Trophoblast cell (in vitro differentiated cells and primary cell): ENCODE measurements at regions not wholly inside any gene's neighbourhood (a gene's known extent, or its start where the extent isn't known, plus 50 kb on each side); places are given as distances from the start of the nearest gene placed in this dataset.

Experiments
- DNase-seq, 2 donors: peaks; one replicate each; pipeline ENCODE4 v3.0.0-alpha.2; 2016
- H2AFZ ChIP-seq: 2 replicates; pipeline ENCODE4 v1.6.1; 2013; ENCODE audit warnings: low read length, moderate library complexity, mild to moderate bottlenecking; ENCODE audit not compliant: insufficient read depth, poor library complexity
- H2AK5ac ChIP-seq: 2 replicates; pipeline ENCODE4 v1.6.1; 2013; ENCODE audit warnings: mild to moderate bottlenecking, low read length
- H2BK120ac ChIP-seq: 2 replicates; pipeline ENCODE4 v1.6.1; 2013; ENCODE audit warnings: low read length, mild to moderate bottlenecking, moderate library complexity; ENCODE audit not compliant: insufficient read depth, poor library complexity
- H2BK12ac ChIP-seq: 2 replicates; pipeline ENCODE4 v1.6.1; 2013; ENCODE audit warnings: mild to moderate bottlenecking, low read length, moderate library complexity
- H2BK5ac ChIP-seq: 2 replicates; pipeline ENCODE4 v1.6.1; 2013; ENCODE audit warnings: low read length, low read depth, moderate library complexity, mild to moderate bottlenecking; ENCODE audit not compliant: poor library complexity
- H3K14ac ChIP-seq: 2 replicates; pipeline ENCODE4 v1.6.1; 2013; ENCODE audit warnings: mild to moderate bottlenecking, low read length
- H3K18ac ChIP-seq: 2 replicates; pipeline ENCODE4 v1.6.1; 2013; ENCODE audit warnings: mild to moderate bottlenecking, low read length
- H3K23ac ChIP-seq: 2 replicates; pipeline ENCODE4 v1.6.1; 2013; ENCODE audit warnings: low read length
- H3K27ac ChIP-seq: 2 replicates; pipeline ENCODE4 v1.5.1; 2013; ENCODE audit warnings: low read depth, mild to moderate bottlenecking, inconsistent platforms, low read length, moderate library complexity
- H3K27me3 ChIP-seq: 2 replicates; pipeline ENCODE4 v1.6.1; 2013; ENCODE audit warnings: inconsistent platforms, mild to moderate bottlenecking, low read length, moderate library complexity; ENCODE audit not compliant: insufficient read depth
- H3K36me3 ChIP-seq, 2 experiments: 1 replicate in 1 of 2; 2 replicates in 1 of 2; pipeline ENCODE4 v1.6.1; 2013; ENCODE audit warnings: low read length in 2 of 2, mild to moderate bottlenecking in 2 of 2, moderate library complexity in 1 of 2; ENCODE audit not compliant: insufficient read depth in 2 of 2, control insufficient read depth in 1 of 2
- H3K4ac ChIP-seq: 2 replicates; pipeline ENCODE4 v1.6.1; 2013; ENCODE audit warnings: low read depth, mild to moderate bottlenecking, low read length, moderate library complexity
- H3K4me1 ChIP-seq, 2 experiments: 1 replicate in 1 of 2; 2 replicates in 1 of 2; pipeline ENCODE4 v1.6.1; 2013; ENCODE audit warnings: low read length in 2 of 2, mild to moderate bottlenecking in 2 of 2, moderate library complexity in 1 of 2; ENCODE audit not compliant: insufficient read depth in 2 of 2, control insufficient read depth in 1 of 2
- H3K4me2 ChIP-seq: 2 replicates; pipeline ENCODE4 v1.6.1; 2013; ENCODE audit warnings: inconsistent platforms, mild to moderate bottlenecking, low read length, moderate library complexity
- H3K4me3 ChIP-seq: 2 replicates; pipeline ENCODE4 v1.5.1; 2013; ENCODE audit warnings: mild to moderate bottlenecking, low read depth, low read length, inconsistent platforms
- H3K79me1 ChIP-seq: one replicate; pipeline ENCODE4 v1.6.1; 2013; ENCODE audit warnings: low read length
- H3K79me2 ChIP-seq: 2 replicates; pipeline ENCODE4 v1.6.1; 2013; ENCODE audit warnings: low read length, mild to moderate bottlenecking; ENCODE audit not compliant: control insufficient read depth, insufficient read depth, poor library complexity
- H3K9ac ChIP-seq: 2 replicates; pipeline ENCODE4 v1.6.1; 2013; ENCODE audit warnings: mild to moderate bottlenecking, low read length
- H3K9me3 ChIP-seq: 2 replicates; pipeline ENCODE4 v1.6.1; 2013; ENCODE audit warnings: low read depth, mild to moderate bottlenecking, control low read depth, inconsistent platforms, low read length; ENCODE audit not compliant: insufficient read depth
- H4K12ac ChIP-seq: 2 replicates; pipeline ENCODE4 v1.6.1; 2013; ENCODE audit warnings: low read depth, mild to moderate bottlenecking, low read length, moderate library complexity
- H4K8ac ChIP-seq: 2 replicates; pipeline ENCODE4 v1.6.1; 2013; ENCODE audit warnings: low read depth, mild to moderate bottlenecking, low read length, moderate library complexity
- H4K91ac ChIP-seq: one replicate; pipeline ENCODE4 v1.6.1; 2013; ENCODE audit warnings: low read depth, mild to moderate bottlenecking, low read length, moderate library complexity
- whole genome bisulfite sequencing: extraction: QIAGEN DNeasy Blood & Tissue Kit; methylation state at CpG from one replicate; pipeline ENCODE4 v1.1.7; 2013; ENCODE audit warnings: missing lambda C conversion rate; ENCODE audit not compliant: insufficient read length, insufficient coverage; ENCODE audit errors: extremely low coverage; 5-methylcytosine and 5-hydroxymethylcytosine counted together

- Histone ChIP-seq H3K36me3 (no peaks in the 10 kb centered on the region), H2AFZ (no peak overlapping the region), H2BK12ac (no peak overlapping the region), H3K4me3 (no peak overlapping the region), H2AK5ac (no peak overlapping the region), H3K9ac (no peak overlapping the region), H2BK120ac (no peak overlapping the region), H3K27me3 (no peaks in the 10 kb centered on the region), H3K27ac (no peak overlapping the region), H3K4ac (no peak overlapping the region), H3K79me2 (no peaks in the 10 kb centered on the region), H3K14ac (no peak overlapping the region), H2BK5ac (no peak overlapping the region), H4K8ac (no peak overlapping the region), H4K12ac (no peak overlapping the region), H3K9me3 (no peaks in the 10 kb centered on the region), H3K18ac (no peak overlapping the region), H3K23ac (no peak overlapping the region), H3K79me1 (no peaks in the 10 kb centered on the region), H3K4me2 (no peak overlapping the region), H3K4me1 (no peaks in the 10 kb centered on the region), H4K91ac (no peak overlapping the region)
- no peak for DNase-seq
- WGBS, result no CpG with 5 or more reads among the region's 4 CpGs
Measured at GRCh38 chr13:104286566-104287290, 1220.5 kb upstream of the SLC10A2 start.

GRCh38 chr13:104281910-104282309 lies 1215.7 kb upstream of the SLC10A2 start:
- Histone ChIP-seq H2BK5ac (no peak overlapping the region), H3K23ac (no peak overlapping the region), H3K79me1 (no peaks in the 10 kb centered on the region), H3K9ac (no peak overlapping the region), H3K27ac (no peak overlapping the region), H3K4me3 (no peak overlapping the region), H3K4ac (no peak overlapping the region), H3K79me2 (no peaks in the 10 kb centered on the region), H3K18ac (no peak overlapping the region), H4K12ac (no peak overlapping the region), H3K4me2 (no peak overlapping the region), H2BK120ac (no peak overlapping the region), H3K14ac (no peak overlapping the region), H3K9me3 (no peaks in the 10 kb centered on the region), H4K91ac (no peak overlapping the region), H3K36me3 (no peaks in the 10 kb centered on the region), H3K27me3 (no peaks in the 10 kb centered on the region), H2BK12ac (no peak overlapping the region), H2AFZ (no peak overlapping the region), H2AK5ac (no peak overlapping the region), H3K4me1 (no peaks in the 10 kb centered on the region), H4K8ac (no peak overlapping the region)
- no peak for DNase-seq
- WGBS, result no CpG with 5 or more reads among the region's 4 CpGs

GRCh38 chr13:104270731-104271130 lies 1204.5 kb upstream of the SLC10A2 start:
- Histone ChIP-seq H3K79me2 (no peaks in the 10 kb centered on the region), H3K36me3 (no peaks in the 10 kb centered on the region), H2AFZ (no peak overlapping the region), H3K9me3 (no peaks in the 10 kb centered on the region), H3K79me1 (no peaks in the 10 kb centered on the region), H2BK5ac (no peak overlapping the region), H4K8ac (no peak overlapping the region), H3K27ac (no peak overlapping the region), H3K23ac (no peak overlapping the region), H4K91ac (no peak overlapping the region), H3K4me1 (no peaks in the 10 kb centered on the region), H2BK12ac (no peak overlapping the region), H3K18ac (no peak overlapping the region), H3K4me3 (no peak overlapping the region), H2AK5ac (no peak overlapping the region), H3K14ac (no peak overlapping the region), H3K27me3 (no peaks in the 10 kb centered on the region), H3K9ac (no peak overlapping the region), H2BK120ac (no peak overlapping the region), H3K4me2 (no peak overlapping the region), H3K4ac (no peak overlapping the region), H4K12ac (no peak overlapping the region)
- DNase-seq, result no peak
- no CpG with 5 or more reads among the region's 3 CpGs for WGBS

- no peak overlapping the region for H3K18ac ChIP-seq
- H3K9me3 ChIP-seq, result no peaks in the 10 kb centered on the region
- H2BK5ac ChIP-seq, result no peak overlapping the region
- no peak overlapping the region for H4K8ac ChIP-seq
- no peak overlapping the region for H3K4ac ChIP-seq
- H3K9ac ChIP-seq, result no peak overlapping the region
- no peak overlapping the region for H3K27ac ChIP-seq
- H3K4me1 ChIP-seq, result no peaks in the 10 kb centered on the region
- no peak overlapping the region for H3K4me2 ChIP-seq
- no CpG with 5 or more reads among the region's 6 CpGs for WGBS
- no peak overlapping the region for H2AFZ ChIP-seq
- H4K91ac ChIP-seq, result no peak overlapping the region
- H3K4me3 ChIP-seq, result no peak overlapping the region
- H2AK5ac ChIP-seq, result no peak overlapping the region
- H2BK120ac ChIP-seq, result no peak overlapping the region
- no peak overlapping the region for H4K12ac ChIP-seq
- DNase-seq, result no peak
- no peaks in the 10 kb centered on the region for H3K79me1 ChIP-seq
- no peaks in the 10 kb centered on the region for H3K27me3 ChIP-seq
- H2BK12ac ChIP-seq, result no peak overlapping the region
- H3K79me2 ChIP-seq, result no peaks in the 10 kb centered on the region
- H3K36me3 ChIP-seq, result no peaks in the 10 kb centered on the region
- no peak overlapping the region for H3K14ac ChIP-seq
- H3K23ac ChIP-seq, result no peak overlapping the region
Measured at GRCh38 chr13:104267206-104267811, 1201.1 kb upstream of the SLC10A2 start.
